ENCODE measurements at regions not wholly inside any gene's neighbourhood (a gene's known extent, or its start where the extent isn't known, plus 50 kb on each side); places are given as distances from the start of the nearest gene placed in this dataset.

DNA sequence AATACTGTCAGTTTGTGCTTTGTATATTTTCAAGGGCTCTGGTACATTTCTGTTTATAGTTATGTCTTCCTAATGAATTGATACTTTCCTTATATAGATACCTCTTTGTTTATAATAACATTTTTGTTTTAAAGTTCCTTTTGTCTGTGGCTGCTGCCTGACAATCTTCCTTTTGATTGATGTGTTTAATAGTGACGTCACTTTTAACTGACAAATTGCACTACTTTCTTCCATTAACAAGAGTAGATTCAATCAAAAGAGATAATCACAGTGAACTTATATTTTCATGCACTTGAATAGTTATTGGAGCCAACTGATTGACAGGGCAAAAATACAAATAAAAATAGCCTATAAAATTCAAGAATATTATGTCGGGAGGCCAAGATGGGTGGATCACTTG is 371.7 kb downstream of the ANXA1 start:
- H3K9me3 ChIP-seq = no peaks in the 10 kb centered on the region
- no peak overlapping the region for H3K9ac ChIP-seq (ENCODE audit: low read depth in 2 of 2, low read length in 2 of 2)
- H3K4me1 ChIP-seq = no peaks in the 10 kb centered on the region
- no peak for DNase-seq
- no peak overlapping the region for H3K27ac ChIP-seq
- H3K36me3 ChIP-seq = no peaks in the 10 kb centered on the region
- no peaks in the 10 kb centered on the region for H3K27me3 ChIP-seq
- intact Hi-C loops (cut with DNase I) = no loop called here
- TF ChIP-seq, protein P1, sequence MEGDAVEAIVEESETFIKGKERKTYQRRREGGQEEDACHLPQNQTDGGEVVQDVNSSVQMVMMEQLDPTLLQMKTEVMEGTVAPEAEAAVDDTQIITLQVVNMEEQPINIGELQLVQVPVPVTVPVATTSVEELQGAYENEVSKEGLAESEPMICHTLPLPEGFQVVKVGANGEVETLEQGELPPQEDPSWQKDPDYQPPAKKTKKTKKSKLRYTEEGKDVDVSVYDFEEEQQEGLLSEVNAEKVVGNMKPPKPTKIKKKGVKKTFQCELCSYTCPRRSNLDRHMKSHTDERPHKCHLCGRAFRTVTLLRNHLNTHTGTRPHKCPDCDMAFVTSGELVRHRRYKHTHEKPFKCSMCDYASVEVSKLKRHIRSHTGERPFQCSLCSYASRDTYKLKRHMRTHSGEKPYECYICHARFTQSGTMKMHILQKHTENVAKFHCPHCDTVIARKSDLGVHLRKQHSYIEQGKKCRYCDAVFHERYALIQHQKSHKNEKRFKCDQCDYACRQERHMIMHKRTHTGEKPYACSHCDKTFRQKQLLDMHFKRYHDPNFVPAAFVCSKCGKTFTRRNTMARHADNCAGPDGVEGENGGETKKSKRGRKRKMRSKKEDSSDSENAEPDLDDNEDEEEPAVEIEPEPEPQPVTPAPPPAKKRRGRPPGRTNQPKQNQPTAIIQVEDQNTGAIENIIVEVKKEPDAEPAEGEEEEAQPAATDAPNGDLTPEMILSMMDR (IDR thresholded peaks at IDR 0.05) = no peak
- no peak overlapping the region for H3K4me3 ChIP-seq

DNA sequence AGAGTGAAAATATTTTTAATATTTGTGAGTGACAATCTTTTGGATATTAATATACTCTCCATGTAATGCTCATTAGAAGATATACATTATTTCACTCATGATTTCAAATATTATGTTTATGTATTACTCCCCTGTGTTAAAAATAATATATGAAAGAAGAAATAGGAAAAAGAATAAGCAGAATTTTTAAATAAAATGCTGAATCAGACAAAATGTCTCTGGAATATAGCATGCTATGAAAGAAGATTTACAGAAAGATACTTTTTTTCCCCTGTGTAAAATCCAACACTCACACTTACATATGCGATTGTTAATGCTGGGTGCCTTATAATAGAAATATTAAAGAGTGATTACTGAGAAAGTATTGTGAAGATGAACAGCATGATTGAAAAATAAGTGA is 373.7 kb downstream of the ANXA1 start:
- DNase-seq = no peak
- Histone ChIP-seq H3K27ac (no peak overlapping the region), H3K4me1 (no peaks in the 10 kb centered on the region), H3K27me3 (no peaks in the 10 kb centered on the region), H3K36me3 (no peaks in the 10 kb centered on the region), H3K9ac (ENCODE audit: low read depth in 2 of 2, low read length in 2 of 2) (no peak overlapping the region), H3K9me3 (no peaks in the 10 kb centered on the region), H3K4me3 (no peak overlapping the region)
- TF ChIP-seq, protein P1 (IDR thresholded peaks at IDR 0.05) = no peak
- intact Hi-C loops (cut with DNase I) = no loop called here

DNA sequence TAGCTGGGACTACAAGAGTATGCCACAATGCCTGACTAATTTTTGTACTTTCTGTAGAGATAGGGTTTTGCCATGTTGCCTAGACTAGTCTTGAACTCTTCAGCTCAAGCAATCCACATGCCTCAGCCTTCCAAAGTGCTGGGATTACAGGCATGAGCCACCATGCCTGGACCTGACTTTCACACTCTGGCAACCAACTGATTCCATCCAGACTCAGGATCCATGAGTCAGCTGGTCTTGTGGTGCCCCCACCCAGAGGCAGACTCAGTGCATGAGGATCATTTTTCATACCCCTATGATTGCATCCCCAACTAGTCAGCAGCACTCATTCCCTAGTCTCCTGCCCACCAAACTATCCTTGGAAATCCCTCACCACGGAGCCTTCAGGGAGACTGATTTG is 375.9 kb downstream of the ANXA1 start:
- no peak for DNase-seq
- no peaks in the 10 kb centered on the region for H3K36me3 ChIP-seq
- TF ChIP-seq, protein P1 (IDR thresholded peaks at IDR 0.05) = no peak

DNA sequence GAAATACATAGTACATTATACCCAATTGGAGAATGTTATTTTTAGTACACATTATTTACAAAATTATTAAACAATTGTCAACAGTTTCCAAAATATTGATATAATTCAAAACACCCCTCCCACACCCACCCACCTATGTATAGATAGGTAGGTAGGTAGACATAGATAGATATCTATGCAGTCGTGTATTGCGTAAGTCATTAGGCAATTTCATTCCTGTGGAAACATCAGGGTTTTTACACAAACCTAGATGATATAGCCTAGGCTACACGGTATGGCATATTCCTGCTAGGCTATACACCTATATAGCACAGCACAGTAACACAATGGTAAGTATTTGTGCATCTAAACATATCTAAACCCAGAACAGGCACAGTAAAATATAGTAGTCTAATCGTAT is 377.3 kb downstream of the ANXA1 start:
- no peaks in the 10 kb centered on the region for H3K27me3 ChIP-seq
- no peak overlapping the region for H3K9ac ChIP-seq (ENCODE audit: low read depth in 2 of 2, low read length in 2 of 2)
- H3K36me3 ChIP-seq = no peaks in the 10 kb centered on the region
- TF ChIP-seq, protein P1 (IDR thresholded peaks at IDR 0.05) = no peak
- H3K27ac ChIP-seq = no peak overlapping the region
- DNase-seq = no peak
- intact Hi-C loops (cut with DNase I) = no loop called here
- no peaks in the 10 kb centered on the region for H3K4me1 ChIP-seq
- no peaks in the 10 kb centered on the region for H3K9me3 ChIP-seq
- H3K4me3 ChIP-seq = no peak overlapping the region

More for the DNA sequence above, 375.9 kb downstream of the ANXA1 start:
- H3K9ac ChIP-seq (ENCODE audit: low read depth in 2 of 2, low read length in 2 of 2) = no peak overlapping the region
- no peak overlapping the region for H3K4me3 ChIP-seq
- no peaks in the 10 kb centered on the region for H3K27me3 ChIP-seq
- H3K4me1 ChIP-seq = no peaks in the 10 kb centered on the region
- no peaks in the 10 kb centered on the region for H3K9me3 ChIP-seq
- intact Hi-C loops (cut with DNase I) = no loop called here
- no peak overlapping the region for H3K27ac ChIP-seq

DNA sequence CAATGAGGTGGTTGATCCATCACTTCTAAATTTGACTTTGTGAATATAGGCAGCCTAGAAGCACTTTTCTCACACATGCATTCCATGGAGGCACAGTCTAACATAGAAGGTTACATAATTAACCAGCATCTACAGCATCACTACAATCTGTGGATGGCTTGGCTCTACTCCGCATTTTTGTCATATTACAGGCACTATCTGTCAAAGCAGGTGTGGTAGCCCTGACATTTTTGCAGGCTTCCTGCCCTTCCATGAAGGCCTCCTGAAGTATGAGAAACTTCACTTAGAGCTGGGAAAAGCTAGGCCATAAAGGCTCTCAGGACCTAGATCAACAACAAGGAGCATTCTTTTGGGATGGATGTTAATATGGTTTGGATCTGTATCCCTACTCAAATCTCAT is 378.0 kb downstream of the ANXA1 start:
- Histone ChIP-seq H3K4me1 (no peaks in the 10 kb centered on the region), H3K27me3 (no peaks in the 10 kb centered on the region), H3K36me3 (no peaks in the 10 kb centered on the region), H3K27ac (no peak overlapping the region), H3K4me3 (no peak overlapping the region), H3K9me3 (no peaks in the 10 kb centered on the region), H3K9ac (ENCODE audit: low read depth in 2 of 2, low read length in 2 of 2) (no peak overlapping the region)
- no peak for DNase-seq
- intact Hi-C loops (cut with DNase I) = no loop called here
- TF ChIP-seq, protein P1 (IDR thresholded peaks at IDR 0.05) = no peak

DNA sequence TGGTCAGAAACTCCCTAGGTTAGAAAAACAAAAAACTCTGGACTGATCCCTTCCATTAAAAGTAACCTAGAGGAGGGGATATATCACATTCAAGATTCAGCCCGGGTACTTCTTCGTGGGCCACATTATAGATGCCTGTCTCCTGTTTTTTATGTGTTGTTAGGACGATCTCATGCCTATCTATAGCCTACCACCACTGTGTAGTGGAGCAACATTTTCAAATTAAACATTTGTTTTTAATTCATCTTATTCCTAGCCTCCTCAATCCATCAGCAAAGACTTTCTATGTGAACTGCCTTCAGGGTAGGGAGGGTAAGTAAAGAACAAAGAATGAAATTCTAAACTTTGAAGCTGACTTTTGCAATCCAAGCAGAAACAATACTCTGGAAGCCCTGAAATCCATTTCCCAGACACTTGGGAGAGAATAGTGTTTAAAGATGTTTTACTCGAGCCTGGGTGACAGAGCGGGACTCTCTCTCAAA is 379.4 kb downstream of the ANXA1 start:
- no peak for DNase-seq
- intact Hi-C loops (cut with DNase I) = no loop called here
- Histone ChIP-seq H3K9ac (ENCODE audit: low read depth in 2 of 2, low read length in 2 of 2) (no peak overlapping the region), H3K27ac (no peak overlapping the region), H3K9me3 (no peaks in the 10 kb centered on the region), H3K27me3 (no peaks in the 10 kb centered on the region), H3K36me3 (no peaks in the 10 kb centered on the region), H3K4me1 (no peaks in the 10 kb centered on the region), H3K4me3 (no peak overlapping the region)
- TF ChIP-seq, protein P1 (IDR thresholded peaks at IDR 0.05) = no peak

Measured in colonic mucosa (tissue), 4 donors.